H9 (cell line): ENCODE measurements at regions not wholly inside any gene's neighbourhood (a gene's known extent, or its start where the extent isn't known, plus 50 kb on each side); places are given as distances from the start of the nearest gene placed in this dataset.
A peak's percentile ranks its signal among the peaks of the same experiment; 100 is the strongest.

ENCODE experiments used
- DNase-seq: peaks from one replicate; pipeline ENCODE4 v3.0.0-alpha.2; 2017
- H2AFZ ChIP-seq: one replicate; pipeline ENCODE4 v1.6.1; 2013; ENCODE audit warnings: mild to moderate bottlenecking, low read length, control low read depth, moderate library complexity
- H2AK5ac ChIP-seq: 2 replicates; pipeline ENCODE4 v1.6.1; 2013; ENCODE audit warnings: low read length, control low read depth, mixed read lengths; ENCODE audit not compliant: insufficient read length
- H2BK120ac ChIP-seq: one replicate; pipeline ENCODE4 v1.6.1; 2013; ENCODE audit warnings: low read depth, mild to moderate bottlenecking, low read length, control low read depth, inconsistent platforms; ENCODE audit not compliant: poor library complexity, severe bottlenecking
- H2BK12ac ChIP-seq: 2 replicates; pipeline ENCODE4 v1.6.1; 2013; ENCODE audit warnings: low read length, control low read depth, mixed read lengths, low read depth; ENCODE audit not compliant: insufficient read length
- H2BK15ac ChIP-seq: 2 replicates; pipeline ENCODE4 v1.6.1; 2013; ENCODE audit warnings: low read depth, low read length, control low read depth
- H2BK20ac ChIP-seq: one replicate; pipeline ENCODE4 v1.6.1; 2013; ENCODE audit warnings: low read depth, mild to moderate bottlenecking, low read length, control low read depth, inconsistent platforms; ENCODE audit not compliant: poor library complexity, severe bottlenecking
- H2BK5ac ChIP-seq: 2 replicates; pipeline ENCODE4 v1.6.1; 2013; ENCODE audit warnings: low read length, control low read depth, mixed read lengths; ENCODE audit not compliant: insufficient read length
- H3K14ac ChIP-seq: 2 replicates; pipeline ENCODE4 v1.6.1; 2013; ENCODE audit warnings: low read length, control low read depth; ENCODE audit not compliant: insufficient read depth
- H3K18ac ChIP-seq: 2 replicates; pipeline ENCODE4 v1.6.1; 2013; ENCODE audit warnings: low read depth, mild to moderate bottlenecking, mixed read lengths, low read length, control low read depth; ENCODE audit not compliant: insufficient read length
- H3K23ac ChIP-seq: 2 replicates; pipeline ENCODE4 v1.6.1; 2013; ENCODE audit warnings: low read length, control low read depth, mixed read lengths, low read depth; ENCODE audit not compliant: insufficient read length
- H3K23me2 ChIP-seq: 2 replicates; pipeline ENCODE4 v1.6.1; 2013; ENCODE audit warnings: low read depth, mild to moderate bottlenecking, mixed read lengths, low read length, control low read depth; ENCODE audit not compliant: insufficient read length, poor library complexity, severe bottlenecking
- H3K27ac ChIP-seq: 2 replicates; pipeline ENCODE4 v1.5.1; 2013; ENCODE audit warnings: low read length, control low read depth, mixed read lengths, low read depth; ENCODE audit not compliant: insufficient read length
- H3K27me3 ChIP-seq: 2 replicates; pipeline ENCODE4 v1.6.1; 2013; ENCODE audit warnings: low read length, control low read depth, inconsistent platforms; ENCODE audit not compliant: insufficient read depth
- H3K4ac ChIP-seq: 2 replicates; pipeline ENCODE4 v1.6.1; 2013; ENCODE audit warnings: low read depth, mild to moderate bottlenecking, control low read depth, inconsistent platforms, low read length, moderate library complexity
- H3K4me1 ChIP-seq: 2 replicates; pipeline ENCODE4 v1.6.1; 2013; ENCODE audit warnings: low read length, control low read depth, inconsistent platforms; ENCODE audit not compliant: insufficient read depth
- H3K4me2 ChIP-seq: 2 replicates; pipeline ENCODE4 v1.6.1; 2013; ENCODE audit warnings: low read length, control low read depth, mixed read lengths; ENCODE audit not compliant: insufficient read length, insufficient read depth
- H3K56ac ChIP-seq: 2 replicates; pipeline ENCODE4 v1.6.1; 2013; ENCODE audit warnings: low read depth, mild to moderate bottlenecking, mixed read lengths, low read length, control low read depth; ENCODE audit not compliant: insufficient read length
- H3K79me1 ChIP-seq: 2 replicates; pipeline ENCODE4 v1.6.1; 2013; ENCODE audit warnings: low read depth, mild to moderate bottlenecking, moderate library complexity, low read length, control low read depth, inconsistent platforms; ENCODE audit not compliant: insufficient read depth, poor library complexity, severe bottlenecking
- H3K79me2 ChIP-seq: 2 replicates; pipeline ENCODE4 v1.6.1; 2013; ENCODE audit warnings: low read length, control low read depth, inconsistent platforms; ENCODE audit not compliant: insufficient read depth
- H3K9ac ChIP-seq: 2 replicates; pipeline ENCODE4 v1.6.1; 2013; ENCODE audit warnings: low read length, control low read depth, mixed read lengths; ENCODE audit not compliant: insufficient read length; ENCODE audit errors: extremely low read depth
- H3K9me3 ChIP-seq: one replicate; pipeline ENCODE4 v1.6.1; 2013; ENCODE audit warnings: low read depth, low read length, inconsistent platforms; ENCODE audit not compliant: control insufficient read depth
- H3T11ph ChIP-seq: one replicate; pipeline ENCODE4 v1.6.1; 2013; ENCODE audit warnings: mild to moderate bottlenecking, low read length, control low read depth, inconsistent platforms
- H4K20me1 ChIP-seq: one replicate; pipeline ENCODE4 v1.6.1; 2013; ENCODE audit not compliant: control insufficient read depth, insufficient read length, insufficient read depth
- H4K5ac ChIP-seq: 2 replicates; pipeline ENCODE4 v1.6.1; 2013; ENCODE audit warnings: low read depth, mild to moderate bottlenecking, mixed read lengths, low read length, control low read depth; ENCODE audit not compliant: insufficient read length
- H4K8ac ChIP-seq: replicated peaks from 2 replicates; pipeline ENCODE4 v1.6.1; 2013; ENCODE audit warnings: low read length, control low read depth, mixed read lengths, low read depth; ENCODE audit not compliant: insufficient read length
- H4K91ac ChIP-seq: 2 replicates; pipeline ENCODE4 v1.6.1; 2013; ENCODE audit warnings: low read depth, mild to moderate bottlenecking, moderate library complexity, mixed read lengths, low read length, control low read depth; ENCODE audit not compliant: insufficient read length
- H3K27ac Mint-ChIP-seq, 3 experiments: 2 replicates in 2 of 3; 3 replicates in 1 of 3; pipeline ENCODE4 v1.8.0; 2020 to 2021; ENCODE audit warnings: mixed read lengths in 3 of 3, mild to moderate bottlenecking in 1 of 3, moderate library complexity in 1 of 3
- H3K27me3 Mint-ChIP-seq: 2 replicates; pipeline ENCODE4 v1.8.0; 2021; ENCODE audit warnings: low read depth, mild to moderate bottlenecking, moderate library complexity, mixed read lengths
- H3K36me3 Mint-ChIP-seq, 3 experiments: 2 replicates in 2 of 3; 3 replicates in 1 of 3; pipeline ENCODE4 v1.8.0; 2020 to 2021; ENCODE audit warnings: low read depth in 3 of 3, mixed read lengths in 3 of 3; ENCODE audit not compliant: insufficient read depth in 1 of 3
- H3K4me1 Mint-ChIP-seq, 2 experiments: 2 replicates each; pipeline ENCODE4 v1.8.0; 2020; ENCODE audit warnings: mixed read lengths in 2 of 2
- H3K4me3 Mint-ChIP-seq, 2 experiments: 2 replicates in 1 of 2; 3 replicates in 1 of 2; pipeline ENCODE4 v1.8.0; 2020 to 2021; ENCODE audit warnings: mild to moderate bottlenecking in 2 of 2, mixed read lengths in 2 of 2, moderate library complexity in 1 of 2
- H3K9me3 Mint-ChIP-seq, 2 experiments: 2 replicates in 1 of 2; 3 replicates in 1 of 2; pipeline ENCODE4 v1.8.0; 2020; ENCODE audit warnings: mild to moderate bottlenecking in 2 of 2, mixed read lengths in 2 of 2, moderate library complexity in 1 of 2
- CTCF ChIP-seq: fragments of 200-600 bp; sonication (generic); conservative IDR thresholded peaks from 3 replicates; pipeline ENCODE4 v1.8.0; 2021; ENCODE audit warnings: antibody characterized with exemption, mild to moderate bottlenecking
- WGBS: extraction: QIAGEN DNeasy Blood & Tissue Kit; methylation state at CpG from one replicate; pipeline ENCODE4 v1.1.7; 2013; ENCODE audit warnings: missing lambda C conversion rate, low lambda C conversion rate, mixed read lengths; ENCODE audit not compliant: insufficient read length; ENCODE audit errors: extremely low coverage; 5-methylcytosine and 5-hydroxymethylcytosine counted together

DNA sequence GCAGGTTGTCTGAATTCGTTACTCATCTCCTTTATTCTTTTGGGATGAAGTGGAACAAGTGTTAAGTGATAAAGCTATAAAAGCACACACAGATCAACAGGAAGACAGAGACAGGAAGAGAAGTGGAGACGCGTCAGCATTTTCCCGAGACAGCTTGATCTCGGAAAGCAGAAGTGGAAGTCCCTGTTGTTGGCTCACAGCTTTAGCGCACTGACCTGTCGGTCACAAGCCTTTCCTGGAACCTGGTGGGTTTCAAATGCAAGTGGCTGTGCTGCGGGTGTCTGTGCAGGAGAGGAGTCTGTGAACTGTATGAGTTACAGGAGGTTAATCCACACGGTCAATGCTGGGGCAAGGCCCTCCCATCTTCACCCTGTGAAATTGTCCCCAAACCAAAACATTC, 116.6 kb upstream of the PELI1 start:
- Histone ChIP-seq H2BK120ac (no peak overlapping the region), H3K14ac (no peak overlapping the region), H3K27ac (no peak overlapping the region), H2BK12ac (no peak overlapping the region), H4K20me1 (peaks cover 2% of the 10 kb centered on the region), H3K23me2 (no peaks in the 10 kb centered on the region), H3K79me2 (peaks cover 9% of the 10 kb centered on the region; the same call in 1 of the 2 replicates), H3K56ac (no peak overlapping the region), H3K4me2 (no peak overlapping the region), H3K4ac (no peak overlapping the region), H4K5ac (no peak overlapping the region), H3K27me3 (no peaks in the 10 kb centered on the region), H3T11ph (no peak overlapping the region), H2BK20ac (no peak overlapping the region), H3K23ac (no peak overlapping the region), H2BK5ac (no peak overlapping the region), H2AK5ac (no peak overlapping the region), H3K79me1 (peaks cover 7% of the 10 kb centered on the region), H2AFZ (no peak overlapping the region), H3K9ac (no peak overlapping the region), H3K9me3 (no peaks in the 10 kb centered on the region), H2BK15ac (no peak overlapping the region), H3K18ac (no peak overlapping the region), H3K4me1 (peaks cover 22% of the 10 kb centered on the region; the same call in 1 of the 2 replicates), H4K8ac (no peak overlapping the region), H4K91ac (no peak overlapping the region)
- TF ChIP-seq CTCF, result no peak
- H3K9me3 Mint-ChIP-seq, result no peaks in the 10 kb centered on the region
- no CpG with 5 or more reads among the region's 9 CpGs for WGBS
- DNase-seq, result no peak
- H3K27me3 Mint-ChIP-seq, result no peaks in the 10 kb centered on the region
- peak overlapping the region; percentile 0 to 67 (median 46); a peak in 6 of 7 replicates for H3K27ac Mint-ChIP-seq
- peaks cover 74 to 85% of the 10 kb centered on the region in 2 experiments for H3K4me1 Mint-ChIP-seq
- H3K36me3 Mint-ChIP-seq, result peaks cover 61 to 82% (median 73%) of the 10 kb centered on the region in 3 experiments
- H3K4me3 Mint-ChIP-seq, result no peak overlapping the region
